ENCODE measurements at regions not wholly inside any gene's neighbourhood (a gene's known extent, or its start where the extent isn't known, plus 50 kb on each side); places are given as distances from the start of the nearest gene placed in this dataset.

DNA sequence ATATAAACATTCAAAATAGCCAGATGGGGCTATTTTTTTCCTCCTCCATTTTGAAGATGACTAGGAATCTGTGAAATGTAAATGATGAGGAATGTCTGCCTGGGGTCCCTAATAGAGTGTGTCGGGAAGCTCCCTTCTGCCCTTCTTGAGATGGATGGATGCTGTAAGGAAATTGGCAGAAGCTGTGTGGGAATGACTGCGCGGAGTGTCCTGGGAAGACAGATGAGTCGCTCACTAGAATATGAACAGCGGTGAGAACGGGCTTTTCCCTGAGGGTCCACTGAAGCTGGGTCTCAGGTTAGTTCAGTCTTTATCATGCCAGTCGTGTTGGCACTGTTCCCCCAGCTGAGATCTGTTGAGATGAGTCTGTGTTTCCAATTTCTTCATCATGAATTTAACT is 75.1 kb upstream of the PLPP4 start:
- TF ChIP-seq POLR2A (IDR thresholded peaks at IDR 0.05): no peak
- TF ChIP-seq, protein P1, sequence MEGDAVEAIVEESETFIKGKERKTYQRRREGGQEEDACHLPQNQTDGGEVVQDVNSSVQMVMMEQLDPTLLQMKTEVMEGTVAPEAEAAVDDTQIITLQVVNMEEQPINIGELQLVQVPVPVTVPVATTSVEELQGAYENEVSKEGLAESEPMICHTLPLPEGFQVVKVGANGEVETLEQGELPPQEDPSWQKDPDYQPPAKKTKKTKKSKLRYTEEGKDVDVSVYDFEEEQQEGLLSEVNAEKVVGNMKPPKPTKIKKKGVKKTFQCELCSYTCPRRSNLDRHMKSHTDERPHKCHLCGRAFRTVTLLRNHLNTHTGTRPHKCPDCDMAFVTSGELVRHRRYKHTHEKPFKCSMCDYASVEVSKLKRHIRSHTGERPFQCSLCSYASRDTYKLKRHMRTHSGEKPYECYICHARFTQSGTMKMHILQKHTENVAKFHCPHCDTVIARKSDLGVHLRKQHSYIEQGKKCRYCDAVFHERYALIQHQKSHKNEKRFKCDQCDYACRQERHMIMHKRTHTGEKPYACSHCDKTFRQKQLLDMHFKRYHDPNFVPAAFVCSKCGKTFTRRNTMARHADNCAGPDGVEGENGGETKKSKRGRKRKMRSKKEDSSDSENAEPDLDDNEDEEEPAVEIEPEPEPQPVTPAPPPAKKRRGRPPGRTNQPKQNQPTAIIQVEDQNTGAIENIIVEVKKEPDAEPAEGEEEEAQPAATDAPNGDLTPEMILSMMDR (IDR thresholded peaks at IDR 0.05): no peak

All from right lobe of liver (tissue), 4 donors.